ENCODE measurements at regions not wholly inside any gene's neighbourhood (a gene's known extent, or its start where the extent isn't known, plus 50 kb on each side); places are given as distances from the start of the nearest gene placed in this dataset.
A peak's percentile ranks its signal among the peaks of the same experiment; 100 is the strongest.

- no peak for DNase-seq (ENCODE audit: low read depth in 2 of 2)
Measured at GRCh38 chr15:25959100-25959499, 96.0 kb upstream of the ATP10A start.

DNA sequence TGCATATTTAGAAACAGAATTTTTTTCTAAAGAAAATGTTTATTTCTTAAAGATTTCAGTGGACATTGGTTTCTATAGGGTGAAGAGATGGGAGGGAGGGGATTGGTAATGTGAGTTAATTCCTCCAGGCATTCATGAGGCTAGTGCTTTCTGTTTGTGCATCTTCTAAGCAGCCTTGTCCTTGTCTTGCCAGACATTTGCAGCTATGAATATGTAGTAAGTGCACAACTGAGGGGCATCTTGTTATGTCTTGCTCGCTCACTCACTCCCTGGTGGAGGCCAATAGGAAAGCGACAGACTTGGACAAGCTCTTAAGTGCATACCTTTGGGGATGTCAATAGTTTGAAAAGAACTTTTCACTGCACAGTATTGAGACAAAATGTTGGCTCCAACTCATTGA is 92.5 kb upstream of the ATP10A start:
- no peak for DNase-seq (ENCODE audit: low read depth in 2 of 2)

- no peak for DNase-seq (ENCODE audit: low read depth in 2 of 2)
Measured at GRCh38 chr15:25954398-25954797, 91.3 kb upstream of the ATP10A start.

DNA sequence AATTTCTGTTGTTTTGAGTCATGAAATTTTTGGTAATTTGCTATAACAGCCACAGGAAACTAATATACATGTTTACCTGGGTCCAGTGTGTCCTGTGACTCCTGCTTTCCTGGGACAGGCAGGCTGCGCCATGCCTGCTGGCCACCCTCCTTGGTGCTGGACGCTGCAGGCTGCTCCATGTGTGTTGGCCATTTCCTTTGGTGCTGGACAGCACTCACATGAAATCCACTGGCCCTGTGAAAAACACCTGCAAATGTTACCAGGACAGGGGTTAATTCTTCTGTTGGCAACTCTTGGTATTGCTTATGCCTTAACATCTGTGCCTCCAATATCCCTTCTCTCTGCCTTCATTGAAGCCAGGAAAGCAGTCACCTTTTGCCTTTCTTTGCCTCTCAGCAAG is 86.9 kb upstream of the ATP10A start:
- no peak for DNase-seq (ENCODE audit: low read depth in 2 of 2)

DNA sequence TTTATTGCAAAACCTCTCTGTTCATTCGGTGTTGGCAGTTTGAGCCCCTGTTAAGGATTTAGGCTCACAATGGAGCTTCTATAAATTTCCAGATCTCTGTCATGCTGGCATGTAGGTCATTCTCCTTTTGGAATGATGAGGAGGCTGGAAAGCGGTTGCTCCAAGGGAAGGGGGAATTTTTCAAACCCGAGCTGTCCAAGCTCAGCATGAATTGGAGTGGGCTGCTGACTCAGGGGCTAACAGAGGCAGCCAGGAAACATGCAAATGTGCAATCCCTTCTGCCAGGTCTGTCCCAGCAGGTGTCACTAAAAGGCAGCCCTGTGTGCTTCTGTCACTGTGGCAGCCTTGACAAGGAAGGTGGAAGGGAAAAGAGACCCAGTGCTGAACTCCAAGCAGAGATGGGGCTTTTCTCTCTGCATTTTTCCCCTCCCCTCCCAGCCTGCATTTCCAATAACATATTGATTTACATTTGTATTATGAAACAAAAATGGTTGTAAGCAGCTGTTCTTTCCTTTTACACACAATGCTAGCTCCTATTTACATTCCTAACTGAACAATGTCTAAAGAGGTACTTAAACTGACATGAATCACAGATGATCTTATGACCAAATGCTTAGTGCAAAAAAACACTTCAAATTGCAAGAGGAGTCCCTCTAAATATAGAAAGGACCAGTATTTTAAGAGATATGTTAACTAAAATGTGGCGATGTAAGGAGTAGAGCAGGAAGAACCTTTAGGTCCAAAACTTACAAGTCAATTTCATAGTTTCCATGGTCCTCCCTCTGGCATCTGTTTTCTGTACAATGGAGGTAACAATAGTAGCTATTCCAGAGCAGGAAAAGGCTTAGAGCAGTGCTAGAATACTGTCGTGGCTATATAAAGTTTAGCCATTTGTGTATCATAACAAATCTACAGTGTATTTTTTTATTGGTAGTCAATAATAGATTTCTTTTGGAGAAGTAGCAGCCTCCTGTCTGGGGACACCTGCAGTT is 84.5 kb upstream of the ATP10A start:
- DNase-seq (ENCODE audit: low read depth in 2 of 2), result no peak

DNA sequence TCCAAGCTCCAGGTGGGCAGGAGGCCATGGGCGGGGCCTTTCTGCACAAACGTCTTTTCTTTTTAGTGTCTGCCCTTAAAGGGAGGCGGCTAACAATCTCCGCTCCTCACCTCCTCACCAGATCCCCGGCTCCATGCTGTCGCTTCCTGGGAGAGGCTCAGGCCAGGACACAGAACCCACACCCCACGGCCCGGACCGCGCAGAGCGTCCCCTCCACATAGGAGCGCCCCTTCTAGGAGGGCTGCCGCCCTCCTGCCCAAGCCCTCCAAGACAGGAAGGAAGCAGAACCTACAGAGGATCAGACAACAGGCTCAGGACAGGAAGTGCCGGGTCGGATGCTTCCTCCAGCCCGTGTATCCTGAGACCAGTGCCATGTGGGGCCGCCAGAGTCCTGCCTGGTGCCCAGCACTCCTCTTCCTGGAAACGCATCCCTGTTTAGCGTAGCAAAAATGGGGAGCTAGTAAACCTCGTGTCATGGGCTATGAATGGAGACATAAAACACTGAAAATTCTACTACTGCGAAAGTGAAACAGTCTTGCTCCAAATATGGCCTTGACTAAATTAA is 83.2 kb upstream of the ATP10A start:
- DNase-seq (ENCODE audit: low read depth in 2 of 2), result no peak

DNA sequence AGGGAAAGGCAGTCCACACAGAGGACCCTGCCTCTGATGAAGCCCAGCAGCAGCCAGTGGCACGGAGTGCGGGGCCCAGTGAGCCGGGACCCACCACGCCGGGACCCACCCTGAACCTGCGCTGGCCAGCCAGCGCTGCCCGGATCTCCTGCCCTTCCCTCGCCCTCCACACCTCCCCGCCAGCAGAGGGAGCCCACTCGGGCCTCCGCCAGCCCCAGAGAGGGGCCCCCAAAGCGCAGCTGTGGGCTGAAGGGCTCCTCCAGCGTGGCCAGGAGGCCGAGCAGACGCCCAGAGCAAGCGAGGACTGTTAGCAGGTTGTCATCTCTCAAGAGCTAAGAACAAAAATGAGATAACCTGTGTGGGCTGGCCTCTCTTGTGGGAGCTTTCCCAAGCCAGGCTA is 81.3 kb upstream of the ATP10A start:
- DNase-seq (ENCODE audit: low read depth in 2 of 2), result no peak

DNA sequence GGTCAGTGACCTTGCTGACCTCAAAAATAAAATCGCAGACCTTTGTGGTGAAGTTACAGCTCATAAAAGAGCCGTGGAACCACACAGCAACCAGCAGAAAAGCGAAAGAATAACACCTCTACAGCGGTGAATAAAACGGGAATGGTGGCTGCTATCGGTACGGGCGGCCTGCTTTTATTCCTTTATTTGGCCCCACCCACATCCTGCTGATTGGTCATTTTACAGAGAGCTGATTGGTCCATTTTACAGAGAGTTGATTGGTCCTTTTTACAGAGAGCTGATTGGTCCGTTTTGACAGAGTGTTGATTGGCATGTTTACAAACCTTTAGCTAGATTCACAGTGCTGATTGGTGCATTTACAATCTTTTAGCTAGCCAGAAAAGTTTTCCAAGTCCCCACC is 80.7 kb upstream of the ATP10A start:
- DNase-seq (ENCODE audit: low read depth in 2 of 2), result no peak

- DNase-seq (ENCODE audit: low read depth in 2 of 2), result no peak
Measured at GRCh38 chr15:25939122-25939521, 76.0 kb upstream of the ATP10A start.

DNA sequence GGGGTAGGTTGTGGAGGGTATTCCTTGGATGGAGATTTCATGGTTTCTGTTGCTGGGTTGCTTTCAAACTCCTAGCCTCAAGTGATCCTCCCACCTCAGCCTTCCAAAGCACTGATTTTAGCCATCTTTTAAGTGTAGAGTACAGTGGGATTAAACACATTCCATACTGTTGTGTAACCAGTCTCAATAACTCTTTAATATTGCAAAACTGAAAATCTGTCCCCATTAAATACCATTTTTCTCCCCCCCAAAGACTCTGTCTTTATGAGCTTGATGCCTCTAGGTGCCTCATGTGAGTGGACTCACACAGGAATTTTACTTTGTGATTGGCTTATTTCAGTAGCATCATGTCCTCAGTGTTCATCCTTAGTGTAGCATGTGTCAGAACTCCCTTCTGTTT is 74.7 kb upstream of the ATP10A start:
- no peak for DNase-seq (ENCODE audit: low read depth in 2 of 2)

DNA sequence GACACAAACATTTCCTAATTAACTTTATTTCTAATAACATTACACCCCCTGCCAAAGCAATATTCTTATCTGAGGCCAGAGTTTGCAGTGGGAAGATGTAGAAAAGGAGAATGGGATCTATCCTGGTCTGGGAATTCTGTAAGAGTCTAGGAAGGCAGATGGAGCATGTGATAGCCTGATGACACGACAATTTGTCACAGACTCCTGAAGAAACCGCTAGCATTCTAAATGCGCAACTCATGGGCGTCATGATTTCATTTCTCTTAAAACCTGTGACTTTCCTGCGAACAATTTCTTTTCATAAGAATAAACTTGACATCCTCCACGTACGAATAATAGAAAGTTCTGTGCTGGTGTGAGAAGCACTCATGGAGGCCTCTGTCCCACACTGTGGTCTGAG is 72.9 kb upstream of the ATP10A start:
- DNase-seq (ENCODE audit: low read depth in 2 of 2), result no peak

GRCh38 chr15:25933456-25934158 is 70.5 kb upstream of the ATP10A start:
- peak; percentile 28 to 48 for DNase-seq (ENCODE audit: low read depth in 2 of 2)

GRCh38 chr15:25932696-25933095 is 69.6 kb upstream of the ATP10A start:
- DNase-seq (ENCODE audit: low read depth in 2 of 2), result no peak

- no peak for DNase-seq (ENCODE audit: low read depth in 2 of 2)
Measured at GRCh38 chr15:25931851-25932250, 68.7 kb upstream of the ATP10A start.

- DNase-seq (ENCODE audit: low read depth in 2 of 2), result no peak
Measured at GRCh38 chr15:25930931-25931330, 67.8 kb upstream of the ATP10A start.

Data from stimulated activated CD8-positive, alpha-beta memory T cell treated with anti-CD3 and anti-CD28 coated beads, Interleukin-2, amount 100 ng/mL, for 48 hours (primary cell).